Activated CD8-positive, alpha-beta memory T cell treated with anti-CD3 and anti-CD28 coated beads, Interleukin-2, amount 50 U/mL, for 48 hours (primary cell): ENCODE measurements at regions not wholly inside any gene's neighbourhood (a gene's known extent, or its start where the extent isn't known, plus 50 kb on each side); places are given as distances from the start of the nearest gene placed in this dataset.
A peak's percentile ranks its signal among the peaks of the same experiment; 100 is the strongest.

ENCODE experiments used
- DNase-seq: peaks from one replicate; pipeline ENCODE4 v3.0.0-alpha.2; 2020

- DNase-seq = no peak
These were observed 73.9 kb downstream of the TEX29 start for GRCh38 chr13:111394211-111394922.

GRCh38 chr13:111395511-111396393 lies 75.3 kb downstream of the TEX29 start:
- peak; percentile 35 for DNase-seq

GRCh38 chr13:111396457-111396856 lies 76.0 kb downstream of the TEX29 start:
- peak; percentile 40 for DNase-seq

- DNase-seq = peak; percentile 30
These were observed 76.9 kb downstream of the TEX29 start for GRCh38 chr13:111397202-111397880.

GRCh38 chr13:111398196-111398595 lies 77.8 kb downstream of the TEX29 start:
- no peak for DNase-seq

GRCh38 chr13:111398715-111399299 lies 78.4 kb downstream of the TEX29 start:
- DNase-seq = no peak

GRCh38 chr13:111399334-111399733 lies 78.9 kb downstream of the TEX29 start:
- DNase-seq = peak; percentile 32

- DNase-seq = peak; percentile 22
These were observed 79.5 kb downstream of the TEX29 start for GRCh38 chr13:111399776-111400538.

- DNase-seq = peak; percentile 18
These were observed 80.7 kb downstream of the TEX29 start for GRCh38 chr13:111401151-111401550.

GRCh38 chr13:111401755-111402154 lies 81.3 kb downstream of the TEX29 start:
- no peak for DNase-seq

GRCh38 chr13:111402441-111402840 lies 82.0 kb downstream of the TEX29 start:
- DNase-seq = no peak

- DNase-seq = no peak
These were observed 82.8 kb downstream of the TEX29 start for GRCh38 chr13:111403266-111403665.

GRCh38 chr13:111404746-111405145 lies 84.3 kb downstream of the TEX29 start:
- DNase-seq = no peak

- no peak for DNase-seq
These were observed 86.2 kb downstream of the TEX29 start for GRCh38 chr13:111406636-111407035.

- no peak for DNase-seq
These were observed 87.1 kb downstream of the TEX29 start for GRCh38 chr13:111407381-111408131.

GRCh38 chr13:111409413-111409812 lies 89.0 kb downstream of the TEX29 start:
- no peak for DNase-seq

- DNase-seq = no peak
These were observed 90.0 kb downstream of the TEX29 start for GRCh38 chr13:111410232-111411021.

GRCh38 chr13:111411151-111411858 lies 90.9 kb downstream of the TEX29 start:
- DNase-seq = no peak

- DNase-seq = no peak
These were observed 91.6 kb downstream of the TEX29 start for GRCh38 chr13:111411919-111412650.
